ENCODE measurements at regions not wholly inside any gene's neighbourhood (a gene's known extent, or its start where the extent isn't known, plus 50 kb on each side); places are given as distances from the start of the nearest gene placed in this dataset.

GRCh38 chr3:117499189-117499870, 789.8 kb downstream of the TUSC7 start:
- H3K27me3 ChIP-seq (ENCODE audit: insufficient read depth): no peaks in the 10 kb centered on the region
- H3K9me2 ChIP-seq: no peaks in the 10 kb centered on the region
- no peaks in the 10 kb centered on the region for H3K36me3 ChIP-seq (replicated peaks in 1 of 2; ENCODE audit: control insufficient read depth in 1 of 2, insufficient read depth in 2 of 2, low read length in 1 of 2)
- H3F3A ChIP-seq (replicated peaks; ENCODE audit: insufficient read depth): no peaks in the 10 kb centered on the region
- ChIA-PET CTCF (interaction anchor here (1.1 kb wide), 1 partner anchor 728 kb away, joined by 3 read pairs; no protein-coding TSS in a partner anchor), POLR2A (no interaction called here)
- 60% methylated on average over 4 of the region's 4 CpGs for WGBS (ENCODE audit: low lambda C conversion rate)
- H3K4me3 ChIP-seq (ENCODE audit: low read depth in 2 of 2, low read length in 1 of 2): no peak overlapping the region
- H3K9me3 ChIP-seq: no peaks in the 10 kb centered on the region
- DNase-seq: no peak
- H3K9ac ChIP-seq: no peak overlapping the region
- H3K4me1 ChIP-seq (ENCODE audit: control insufficient read depth in 1 of 2, insufficient read depth in 2 of 2, low read depth in 1 of 2, low read length in 1 of 2): no peaks in the 10 kb centered on the region; a peak in 1 of 4 replicates
- H4K20me1 ChIP-seq (ENCODE audit: insufficient read depth): no peaks in the 10 kb centered on the region
- H2AFZ ChIP-seq (ENCODE audit: low read depth): no peak overlapping the region
- no peaks in the 10 kb centered on the region for H3K79me2 ChIP-seq (ENCODE audit: insufficient read depth)
- no peak overlapping the region for H3K4me2 ChIP-seq
- no peak for TF ChIP-seq ZBTB33 (IDR thresholded peaks at IDR 0.05; ENCODE audit: borderline replicate concordance, low read depth)
- no peak for TF ChIP-seq MAX (IDR thresholded peaks at IDR 0.05; ENCODE audit: low read depth)
- TF ChIP-seq ELF1 (IDR thresholded peaks at IDR 0.05): no peak
- no peak for TF ChIP-seq REST (IDR thresholded peaks at IDR 0.05; ENCODE audit: low read depth, low read length)
- TF ChIP-seq YY1 (IDR thresholded peaks at IDR 0.05; ENCODE audit: low read depth): no peak
- H3K27ac ChIP-seq (ENCODE audit: low read depth in 2 of 2, low read length in 1 of 2): no peak overlapping the region

GRCh38 chr3:117507958-117508357, 798.4 kb downstream of the TUSC7 start:
- H2AFZ ChIP-seq (ENCODE audit: low read depth): no peak overlapping the region
- ChIA-PET POLR2A (no interaction called here), CTCF (no interaction called here)
- no peak overlapping the region for H3K4me3 ChIP-seq (ENCODE audit: low read depth in 2 of 2, low read length in 1 of 2)
- H3K9me3 ChIP-seq: no peaks in the 10 kb centered on the region
- no peaks in the 10 kb centered on the region for H3K36me3 ChIP-seq (replicated peaks in 1 of 2; ENCODE audit: control insufficient read depth in 1 of 2, insufficient read depth in 2 of 2, low read length in 1 of 2)
- 94% methylated on average over 1 of the region's 1 CpG for WGBS (ENCODE audit: low lambda C conversion rate)
- peaks cover 0 to 6% of the 10 kb centered on the region in 2 experiments; a peak in 2 of 4 replicates for H3K4me1 ChIP-seq (ENCODE audit: control insufficient read depth in 1 of 2, insufficient read depth in 2 of 2, low read depth in 1 of 2, low read length in 1 of 2)
- H3K27me3 ChIP-seq (ENCODE audit: insufficient read depth): no peaks in the 10 kb centered on the region
- H3K9ac ChIP-seq: no peak overlapping the region
- H3K79me2 ChIP-seq (ENCODE audit: insufficient read depth): no peaks in the 10 kb centered on the region
- no peaks in the 10 kb centered on the region for H4K20me1 ChIP-seq (ENCODE audit: insufficient read depth)
- no peak overlapping the region for H3K27ac ChIP-seq (ENCODE audit: low read depth in 2 of 2, low read length in 1 of 2)
- H3K9me2 ChIP-seq: no peaks in the 10 kb centered on the region
- no peak for DNase-seq
- peaks cover 10% of the 10 kb centered on the region for H3F3A ChIP-seq (replicated peaks; ENCODE audit: insufficient read depth)
- no peak overlapping the region for H3K4me2 ChIP-seq
- TF ChIP-seq ELF1 (IDR thresholded peaks at IDR 0.05): no peak
- no peak for TF ChIP-seq EZH2phosphoT487 (IDR thresholded peaks at IDR 0.05; ENCODE audit: borderline replicate concordance, low read depth)
- TF ChIP-seq RXRA (IDR thresholded peaks at IDR 0.05; ENCODE audit: borderline replicate concordance, low read depth): no peak
- no peak for TF ChIP-seq CHD2 (IDR thresholded peaks at IDR 0.05; ENCODE audit: low read length, partially characterized antibody)
- TF ChIP-seq NFIC (IDR thresholded peaks at IDR 0.05; ENCODE audit: borderline replicate concordance): no peak
- TF ChIP-seq EP300 (IDR thresholded peaks at IDR 0.05; ENCODE audit: borderline replicate concordance in 1 of 2, low read depth in 1 of 2, low read length in 1 of 2): no peak
- TF ChIP-seq PBX3 (IDR thresholded peaks at IDR 0.05): no peak
- no peak for TF ChIP-seq FOXM1 (IDR thresholded peaks at IDR 0.05; ENCODE audit: low read depth)
- no peak for TF ChIP-seq MXI1 (IDR thresholded peaks at IDR 0.05; ENCODE audit: low read depth, low read length)
- no peak for TF ChIP-seq RAD21 (IDR thresholded peaks at IDR 0.05; ENCODE audit: low read length)
- TF ChIP-seq RFX5 (IDR thresholded peaks at IDR 0.05; ENCODE audit: low read length): no peak
- TF ChIP-seq ZBTB33 (IDR thresholded peaks at IDR 0.05; ENCODE audit: borderline replicate concordance, low read depth): no peak
- no peak for TF ChIP-seq IRF3 (IDR thresholded peaks at IDR 0.05; ENCODE audit: low read depth, low read length)
- TF ChIP-seq YY1 (IDR thresholded peaks at IDR 0.05; ENCODE audit: low read depth): no peak
